MM.1S (cell line): ENCODE measurements at regions not wholly inside any gene's neighbourhood (a gene's known extent, or its start where the extent isn't known, plus 50 kb on each side); places are given as distances from the start of the nearest gene placed in this dataset.

ENCODE experiments used
- DNase-seq: peaks from one replicate; pipeline ENCODE4 v3.0.0-alpha.2; 2015
- H2AFZ ChIP-seq: fragments of 300-600 bp; sonication (generic); 2 replicates; pipeline ENCODE4 v1.6.0; 2016; ENCODE audit warnings: antibody characterized with exemption, low read length
- H3F3A ChIP-seq: fragments of 300-600 bp; sonication (generic); 2 replicates; pipeline ENCODE4 v1.6.1; 2016; ENCODE audit warnings: mild to moderate bottlenecking, antibody characterized with exemption, low read length, moderate library complexity, mixed read lengths; ENCODE audit not compliant: insufficient read depth
- H3K27ac ChIP-seq: fragments of 300-600 bp; sonication (generic); 2 replicates; pipeline ENCODE4 v1.5.1; 2016; ENCODE audit warnings: mild to moderate bottlenecking, low read length
- H3K27me3 ChIP-seq: fragments of 300-600 bp; sonication (generic); replicated peaks from 2 replicates; pipeline ENCODE4 v1.6.0; 2016; ENCODE audit warnings: low read length; ENCODE audit not compliant: insufficient read depth
- H3K36me3 ChIP-seq: fragments of 300-600 bp; sonication (generic); replicated peaks from 2 replicates; pipeline ENCODE4 v1.6.1; 2016; ENCODE audit warnings: mild to moderate bottlenecking, low read length, mixed read lengths; ENCODE audit not compliant: insufficient read depth
- H3K4me1 ChIP-seq: fragments of 300-600 bp; sonication (generic); 2 replicates; pipeline ENCODE4 v1.6.1; 2016; ENCODE audit warnings: low read length, mixed read lengths
- H3K4me2 ChIP-seq: fragments of 300-600 bp; sonication (generic); 2 replicates; pipeline ENCODE4 v1.6.0; 2016; ENCODE audit warnings: low read depth, low read length
- H3K4me3 ChIP-seq: fragments of 300-600 bp; sonication (generic); 2 replicates; pipeline ENCODE4 v1.5.1; 2016; ENCODE audit warnings: low read length, mixed read lengths
- H3K79me2 ChIP-seq: fragments of 300-600 bp; sonication (generic); 2 replicates; pipeline ENCODE4 v1.6.1; 2016; ENCODE audit warnings: mixed run types, low read length, mixed read lengths
- H3K9ac ChIP-seq: fragments of 300-600 bp; sonication (generic); 2 replicates; pipeline ENCODE4 v1.6.1; 2016; ENCODE audit warnings: low read length, mixed read lengths
- H3K9me2 ChIP-seq: fragments of 300-600 bp; sonication (generic); replicated peaks from 2 replicates; pipeline ENCODE4 v1.6.1; 2016; ENCODE audit warnings: mild to moderate bottlenecking, low read length, mixed read lengths; ENCODE audit not compliant: insufficient read depth
- H3K9me3 ChIP-seq: fragments of 300-600 bp; sonication (generic); replicated peaks from 2 replicates; pipeline ENCODE4 v1.6.1; 2016; ENCODE audit warnings: mild to moderate bottlenecking, low read length, mixed read lengths; ENCODE audit not compliant: insufficient read depth
- H4K20me1 ChIP-seq: fragments of 300-600 bp; sonication (generic); 2 replicates; pipeline ENCODE4 v1.6.1; 2016; ENCODE audit warnings: mild to moderate bottlenecking, low read length, moderate library complexity, mixed read lengths; ENCODE audit not compliant: insufficient read depth
- CTCF ChIP-seq: fragments of 300-600 bp; sonication (generic); IDR thresholded peaks from 2 replicates; pipeline ENCODE4 v1.5.1; 2016; ENCODE audit warnings: antibody characterized with exemption, low read length, mixed read lengths
- EZH2 ChIP-seq: fragments of 300-600 bp; sonication (generic); optimal IDR thresholded peaks from 2 replicates; pipeline ENCODE3; 2017; ENCODE audit warnings: low read depth, mild to moderate bottlenecking, antibody characterized with exemption, low read length, mixed read lengths
- EZH2phosphoT487 ChIP-seq: fragments of 300-600 bp; sonication (generic); IDR thresholded peaks from 2 replicates; pipeline ENCODE4 v1.6.1; 2018; ENCODE audit warnings: antibody characterized with exemption, low read length

GRCh38 chr5:166883016-166883415, 1408.4 kb upstream of the WWC1 start:
- Histone ChIP-seq H3K9ac (no peak overlapping the region), H3K27ac (no peak overlapping the region)
- peak; percentile 16 for DNase-seq

GRCh38 chr5:166898166-166898565, 1393.3 kb upstream of the WWC1 start:
- Histone ChIP-seq H3K27ac (no peak overlapping the region), H3K9ac (no peak overlapping the region), H3K9me3 (no peaks in the 10 kb centered on the region; the same call in 1 of the 2 replicates), H2AFZ (no peak overlapping the region), H3K4me2 (no peak overlapping the region), H3K4me3 (no peak overlapping the region), H4K20me1 (no peaks in the 10 kb centered on the region), H3K9me2 (no peaks in the 10 kb centered on the region), H3K79me2 (no peaks in the 10 kb centered on the region), H3K27me3 (no peaks in the 10 kb centered on the region), H3F3A (no peaks in the 10 kb centered on the region), H3K36me3 (no peaks in the 10 kb centered on the region), H3K4me1 (no peaks in the 10 kb centered on the region)
- no peak for DNase-seq
- TF ChIP-seq EZH2, result no peak
- TF ChIP-seq EZH2phosphoT487, result no peak
- no peak for TF ChIP-seq CTCF

More at GRCh38 chr5:166883016-166883415, 1408.4 kb upstream of the WWC1 start:
- Histone ChIP-seq H2AFZ (no peak overlapping the region), H4K20me1 (no peaks in the 10 kb centered on the region), H3K4me2 (no peak overlapping the region), H3K27me3 (no peaks in the 10 kb centered on the region), H3K79me2 (no peaks in the 10 kb centered on the region), H3K9me3 (0 out of 2 replicates have a peak, but pooled peaks cover 3% of the 10 kb centered on the region), H3K9me2 (no peaks in the 10 kb centered on the region), H3K36me3 (no peaks in the 10 kb centered on the region), H3F3A (no peaks in the 10 kb centered on the region), H3K4me3 (no peak overlapping the region), H3K4me1 (no peaks in the 10 kb centered on the region)
- TF ChIP-seq EZH2phosphoT487 (no peak), CTCF (no peak), EZH2 (no peak)

DNA sequence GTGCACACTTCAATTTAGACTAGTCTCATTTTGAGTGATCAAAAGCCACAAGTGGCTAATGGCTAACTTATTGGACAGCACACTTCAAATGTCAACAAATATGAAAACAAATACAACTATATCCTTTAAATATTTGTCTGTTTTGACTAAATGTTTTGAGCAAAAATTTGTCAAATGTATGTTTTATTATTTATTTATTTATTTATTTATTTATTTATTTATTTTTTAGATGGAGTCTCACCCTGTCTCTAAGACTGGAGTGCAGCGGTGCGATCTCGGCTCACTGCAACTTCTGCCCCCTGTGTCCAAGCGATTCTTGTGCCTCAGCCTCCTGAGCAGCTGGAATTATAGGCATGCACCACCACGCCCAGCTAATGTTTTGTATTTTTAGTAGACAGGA, 1392.1 kb upstream of the WWC1 start:
- no peak overlapping the region for H2AFZ ChIP-seq
- H4K20me1 ChIP-seq, result no peaks in the 10 kb centered on the region
- H3K4me1 ChIP-seq, result no peaks in the 10 kb centered on the region
- DNase-seq, result no peak
- H3K9ac ChIP-seq, result no peak overlapping the region
- no peaks in the 10 kb centered on the region; the same call in 1 of the 2 replicates for H3K9me3 ChIP-seq
- no peaks in the 10 kb centered on the region for H3K79me2 ChIP-seq
- H3K4me3 ChIP-seq, result no peak overlapping the region
- H3F3A ChIP-seq, result no peaks in the 10 kb centered on the region
- H3K4me2 ChIP-seq, result no peak overlapping the region
- no peaks in the 10 kb centered on the region for H3K9me2 ChIP-seq
- H3K36me3 ChIP-seq, result no peaks in the 10 kb centered on the region
- H3K27ac ChIP-seq, result no peak overlapping the region
- no peaks in the 10 kb centered on the region for H3K27me3 ChIP-seq
- TF ChIP-seq CTCF (no peak), EZH2 (no peak), EZH2phosphoT487 (no peak)
